Osteoblast (primary cell): ENCODE measurements at regions not wholly inside any gene's neighbourhood (a gene's known extent, or its start where the extent isn't known, plus 50 kb on each side); places are given as distances from the start of the nearest gene placed in this dataset.

Experiments
- DNase-seq: peaks from one replicate; pipeline ENCODE4 v3.0.0; 2011; ENCODE audit warnings: low spot score, mixed read lengths; ENCODE audit not compliant: insufficient read length; ENCODE audit errors: missing footprints
- H2AFZ ChIP-seq: 2 replicates; pipeline ENCODE4 v1.6.0; 2011; ENCODE audit warnings: mild to moderate bottlenecking, low read length
- H3K27ac ChIP-seq: 2 replicates; pipeline ENCODE4 v1.5.1; 2011; ENCODE audit warnings: mild to moderate bottlenecking, low read depth, low read length, moderate library complexity
- H3K27me3 ChIP-seq: 2 replicates; pipeline ENCODE4 v1.6.0; 2012; ENCODE audit warnings: mild to moderate bottlenecking, control low read depth, inconsistent platforms, low read length, moderate library complexity; ENCODE audit not compliant: insufficient read depth
- H3K36me3 ChIP-seq: 2 replicates; pipeline ENCODE4 v1.5.1; 2011; ENCODE audit warnings: mild to moderate bottlenecking, low read length, control low read depth, moderate library complexity; ENCODE audit not compliant: insufficient read depth
- H3K4me1 ChIP-seq: 2 replicates; pipeline ENCODE4 v1.5.1; 2011; ENCODE audit warnings: mild to moderate bottlenecking, low read length, control low read depth, moderate library complexity; ENCODE audit not compliant: insufficient read depth
- H3K4me2 ChIP-seq: 2 replicates; pipeline ENCODE4 v1.6.0; 2011; ENCODE audit warnings: mild to moderate bottlenecking, low read length; ENCODE audit not compliant: insufficient read depth
- H3K4me3 ChIP-seq: fragments of 200-600 bp; sonication (generic); 3 replicates; pipeline ENCODE4 v1.5.1; 2012; ENCODE audit warnings: mild to moderate bottlenecking, low read length, inconsistent platforms; ENCODE audit not compliant: insufficient read depth
- H3K79me2 ChIP-seq: 2 replicates; pipeline ENCODE4 v1.6.0; 2012; ENCODE audit warnings: mild to moderate bottlenecking, low read length, control low read depth, inconsistent platforms; ENCODE audit not compliant: insufficient read depth
- H3K9me3 ChIP-seq: 2 replicates; pipeline ENCODE4 v1.5.1; 2011; ENCODE audit warnings: low read depth, low read length, control low read depth
- H4K20me1 ChIP-seq: 2 replicates; pipeline ENCODE4 v1.6.0; 2012; ENCODE audit warnings: mild to moderate bottlenecking, low read length, control low read depth; ENCODE audit not compliant: insufficient read depth
- CTCF ChIP-seq: IDR thresholded peaks from 2 replicates; pipeline ENCODE4 v1.5.1; 2011; ENCODE audit warnings: mild to moderate bottlenecking, low read depth, low read length, moderate library complexity; ENCODE audit errors: extremely low read depth

- H3K27me3 ChIP-seq = no peaks in the 10 kb centered on the region
- no peak for TF ChIP-seq CTCF
- H3K4me1 ChIP-seq = no peaks in the 10 kb centered on the region
- no peaks in the 10 kb centered on the region for H3K79me2 ChIP-seq
- H3K4me2 ChIP-seq = no peak overlapping the region
- no peaks in the 10 kb centered on the region for H3K9me3 ChIP-seq
- no peak for DNase-seq
- H4K20me1 ChIP-seq = no peaks in the 10 kb centered on the region
- H3K27ac ChIP-seq = no peak overlapping the region
- H2AFZ ChIP-seq = no peak overlapping the region
- H3K36me3 ChIP-seq = no peaks in the 10 kb centered on the region
- no peak overlapping the region for H3K4me3 ChIP-seq
Observed at GRCh38 chr22:48309115-48309705, 1518.5 kb downstream of the BRD1 start.

GRCh38 chr22:48307931-48308330 is 1519.7 kb downstream of the BRD1 start:
- Histone ChIP-seq H3K79me2 (no peaks in the 10 kb centered on the region), H3K4me1 (no peaks in the 10 kb centered on the region), H3K27me3 (no peaks in the 10 kb centered on the region), H3K36me3 (no peaks in the 10 kb centered on the region), H3K27ac (no peak overlapping the region), H4K20me1 (no peaks in the 10 kb centered on the region), H2AFZ (no peak overlapping the region), H3K4me3 (no peak overlapping the region), H3K9me3 (no peaks in the 10 kb centered on the region), H3K4me2 (no peak overlapping the region)
- DNase-seq = no peak
- no peak for TF ChIP-seq CTCF

DNA sequence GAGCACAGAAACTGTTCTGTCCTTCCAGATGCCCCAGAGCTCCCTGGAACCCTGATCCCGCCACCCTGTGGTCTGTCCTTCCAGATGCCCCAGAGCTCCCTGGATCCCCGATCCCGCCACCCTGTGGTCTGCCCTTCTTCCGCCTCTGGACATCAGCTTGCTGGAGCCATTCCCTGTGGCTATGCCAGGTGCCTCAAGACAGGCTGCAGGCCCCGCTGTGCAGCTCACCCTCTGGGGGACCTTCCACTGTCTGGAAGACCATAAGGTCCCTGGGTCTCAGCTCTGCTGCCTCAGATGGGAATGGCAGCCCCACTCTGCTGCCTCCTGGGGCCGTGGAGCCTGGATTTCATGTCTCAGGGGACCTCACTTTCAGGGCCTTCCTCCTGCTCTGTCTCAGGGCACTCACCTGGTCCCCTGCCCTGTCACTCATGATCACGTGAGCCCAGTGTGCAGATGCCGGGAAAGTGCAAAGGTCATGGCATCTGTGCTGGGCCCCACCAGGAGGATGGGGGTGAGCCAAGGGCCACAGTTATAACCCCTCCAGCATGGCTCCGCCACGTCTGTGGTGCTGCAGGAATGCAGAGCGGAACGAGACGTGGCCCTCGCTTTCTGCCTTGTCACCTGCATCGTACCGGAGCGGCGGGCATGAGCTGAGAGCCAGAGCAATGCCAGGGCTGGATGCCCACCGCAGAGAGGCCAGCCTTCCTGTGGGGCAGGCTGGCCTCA is 1520.7 kb downstream of the BRD1 start:
- Histone ChIP-seq H3K9me3 (no peaks in the 10 kb centered on the region), H3K4me2 (no peak overlapping the region), H3K27ac (no peak overlapping the region), H2AFZ (no peak overlapping the region), H3K79me2 (no peaks in the 10 kb centered on the region), H3K4me1 (no peaks in the 10 kb centered on the region), H3K4me3 (no peak overlapping the region), H4K20me1 (no peaks in the 10 kb centered on the region), H3K36me3 (no peaks in the 10 kb centered on the region), H3K27me3 (no peaks in the 10 kb centered on the region)
- no peak for TF ChIP-seq CTCF
- DNase-seq = no peak

DNA sequence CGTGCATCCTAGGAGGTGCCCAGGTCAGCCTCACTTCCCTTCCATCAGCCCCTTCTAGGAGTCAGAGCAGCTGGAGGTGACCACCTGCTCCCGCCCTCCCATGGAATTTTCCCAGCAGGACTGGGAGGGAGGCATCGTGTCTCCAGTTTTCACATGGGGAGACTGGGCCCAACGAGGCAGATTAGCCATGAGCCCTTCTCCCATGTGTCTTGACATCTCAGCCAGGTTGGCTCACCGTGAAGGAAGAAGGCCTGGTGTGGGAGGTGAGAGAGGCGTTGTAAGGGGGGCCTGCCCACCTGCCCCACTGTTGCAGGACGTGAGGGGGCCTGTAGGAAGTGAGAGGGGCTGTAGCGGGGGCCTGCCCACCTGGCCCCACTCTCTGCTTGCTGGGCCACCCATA is 1521.4 kb downstream of the BRD1 start:
- no peaks in the 10 kb centered on the region for H3K36me3 ChIP-seq
- H4K20me1 ChIP-seq = no peaks in the 10 kb centered on the region
- no peaks in the 10 kb centered on the region for H3K27me3 ChIP-seq

More for the DNA sequence above, 1521.4 kb downstream of the BRD1 start:
- no peak overlapping the region for H2AFZ ChIP-seq
- TF ChIP-seq CTCF = no peak
- H3K9me3 ChIP-seq = no peaks in the 10 kb centered on the region
- H3K4me3 ChIP-seq = no peak overlapping the region
- no peak overlapping the region for H3K27ac ChIP-seq
- no peaks in the 10 kb centered on the region for H3K4me1 ChIP-seq
- no peak for DNase-seq
- H3K4me2 ChIP-seq = no peak overlapping the region
- H3K79me2 ChIP-seq = no peaks in the 10 kb centered on the region
